NCI-H1105 treated with DMSO at 0.1 percent for 48 hours (cell line): ENCODE measurements at regions not wholly inside any gene's neighbourhood (a gene's known extent, or its start where the extent isn't known, plus 50 kb on each side); places are given as distances from the start of the nearest gene placed in this dataset.

ENCODE experiments used
- DNase-seq: peaks from one replicate; lab custom pipeline; 2025; lab: John Stamatoyannopoulos, UW

DNA sequence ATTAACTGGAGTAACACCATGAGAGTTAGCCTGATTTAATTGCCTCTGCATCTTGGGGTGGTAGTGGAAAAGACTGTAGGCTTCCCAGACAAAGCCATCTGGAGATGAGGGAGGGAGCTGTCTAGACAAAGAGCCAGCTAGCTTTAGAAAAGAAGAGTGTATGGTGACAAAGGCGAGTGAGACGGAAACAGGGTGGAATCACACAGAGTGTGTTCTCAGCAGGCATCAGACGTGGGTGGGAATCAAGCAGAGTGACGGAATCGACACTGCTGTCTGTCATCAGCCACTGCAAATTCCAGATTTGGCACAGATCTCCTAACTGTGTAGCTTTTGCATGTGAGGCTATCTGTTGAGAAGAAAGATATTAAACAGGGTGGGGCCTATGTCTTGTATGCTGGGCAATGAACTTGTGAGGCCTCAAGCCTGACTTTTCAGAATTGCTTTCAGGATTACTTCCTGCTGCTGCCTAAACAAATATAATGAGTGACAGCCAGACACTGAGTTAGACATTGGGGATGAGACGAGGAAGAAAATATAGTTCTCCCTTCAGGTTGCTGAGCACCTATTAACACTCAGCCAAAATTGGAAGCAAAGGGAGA lies 236.5 kb upstream of the GRIP1 start:
- no peak for DNase-seq

DNA sequence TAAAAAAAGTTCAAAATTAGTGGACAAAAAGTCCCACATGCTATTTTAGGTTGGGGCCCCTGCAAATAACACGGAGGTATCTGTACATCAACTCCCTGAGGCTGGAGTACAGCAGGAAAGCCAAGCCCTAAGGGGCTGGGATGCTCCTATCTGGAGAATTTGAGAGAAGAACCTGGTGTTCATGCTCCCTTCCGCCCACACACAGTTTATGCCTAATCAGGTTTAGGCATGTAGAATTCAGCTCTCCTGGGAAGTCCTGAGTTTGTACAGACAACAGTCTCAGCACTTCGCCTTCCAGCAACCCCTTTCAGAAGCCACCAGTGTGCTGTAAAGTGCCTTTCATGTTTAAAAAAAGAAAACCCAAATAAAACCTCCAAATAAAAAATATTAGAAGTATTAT lies 237.3 kb upstream of the GRIP1 start:
- DNase-seq = no peak

DNA sequence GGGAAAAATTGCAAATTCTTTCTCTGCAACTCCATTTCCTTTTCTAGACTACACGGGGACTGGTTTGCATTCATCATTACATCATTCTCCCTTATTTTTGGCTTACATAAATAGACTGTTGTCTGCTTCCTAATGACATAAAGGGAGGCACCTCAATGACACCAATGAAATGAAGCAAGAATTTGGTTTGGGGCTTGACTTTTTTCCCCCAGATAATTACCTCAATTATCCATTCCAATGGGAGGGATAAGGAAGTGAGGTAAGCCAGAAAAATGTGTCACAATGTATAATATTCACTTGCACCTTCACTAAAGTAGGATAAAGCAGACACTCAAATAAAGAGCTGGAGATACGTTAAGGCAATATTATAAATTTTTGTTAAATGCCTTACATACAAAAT lies 240.6 kb upstream of the GRIP1 start:
- DNase-seq = no peak

DNA sequence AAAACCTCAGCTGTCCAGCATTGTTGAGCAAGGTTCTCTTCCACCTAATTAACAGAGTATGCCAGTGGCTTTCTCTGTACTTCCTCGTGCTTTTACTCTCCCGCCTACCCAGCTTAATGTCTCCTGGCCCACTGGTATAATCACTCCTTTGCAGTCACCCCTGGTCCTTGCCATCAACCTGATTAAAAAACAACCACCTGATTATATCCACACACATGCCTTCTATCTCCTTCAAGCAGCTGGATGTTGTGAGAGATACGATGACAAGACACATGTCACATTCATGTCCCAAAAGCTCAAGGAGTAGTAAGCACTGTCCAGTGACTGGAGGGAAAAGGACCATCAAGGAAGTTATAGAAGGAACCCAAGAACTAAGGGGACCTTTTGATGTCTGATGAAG lies 241.3 kb upstream of the GRIP1 start:
- no peak for DNase-seq

DNA sequence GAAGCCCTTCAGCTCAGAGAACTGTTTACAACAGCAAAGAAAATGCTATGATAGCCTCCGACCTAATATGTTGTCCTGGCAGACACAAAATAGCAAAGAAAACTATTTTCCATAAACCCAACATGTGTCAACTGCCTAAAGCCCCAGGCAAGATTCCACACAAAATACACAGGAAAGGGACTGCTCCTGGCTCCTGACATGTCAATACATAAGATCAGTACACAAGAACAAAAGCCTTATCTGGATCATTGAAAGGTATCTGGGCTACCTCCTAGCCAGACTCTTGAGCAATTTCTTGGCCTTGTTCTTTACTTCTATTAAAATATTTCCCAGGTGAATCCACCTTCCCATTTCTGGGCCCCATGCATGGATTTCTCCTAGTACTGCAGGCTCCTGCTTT lies 242.3 kb upstream of the GRIP1 start:
- no peak for DNase-seq

DNA sequence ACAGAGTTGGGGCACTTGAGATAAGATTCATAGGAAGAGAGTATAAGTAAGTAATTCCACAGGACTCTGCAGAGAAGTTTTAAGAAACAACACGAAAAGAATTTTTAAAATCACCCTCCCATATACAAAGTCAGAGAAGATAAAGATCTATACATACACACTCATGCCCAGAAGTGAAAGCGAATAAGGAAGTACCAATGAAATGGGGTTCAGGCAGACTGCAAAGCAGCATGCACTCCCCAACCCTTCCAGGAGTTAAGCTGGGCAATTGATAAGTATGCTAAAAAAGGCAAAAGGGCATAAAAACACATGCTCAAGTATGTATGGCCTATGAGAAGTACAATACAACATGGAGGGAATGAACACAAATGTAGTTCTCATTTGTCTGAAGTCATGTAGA lies 246.2 kb upstream of the GRIP1 start:
- no peak for DNase-seq

DNA sequence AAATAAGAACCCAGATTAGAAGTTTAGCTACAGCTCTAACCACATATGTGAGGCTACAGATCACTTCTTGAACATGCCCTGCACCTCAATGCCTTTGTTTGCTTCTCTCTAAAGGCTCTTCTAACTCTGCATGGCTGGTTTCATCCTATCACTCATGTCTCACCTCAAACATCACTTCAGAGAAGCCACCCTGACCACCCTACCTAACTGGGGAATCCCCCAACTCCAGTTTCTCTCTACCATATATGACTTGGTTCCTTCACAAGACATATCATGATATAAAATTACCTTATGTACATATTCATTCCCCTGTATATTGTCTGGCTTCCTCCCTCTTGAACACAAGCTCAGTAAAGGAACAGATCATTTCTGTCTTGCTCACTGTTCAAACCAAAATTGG lies 250.2 kb upstream of the GRIP1 start:
- DNase-seq = no peak

DNA sequence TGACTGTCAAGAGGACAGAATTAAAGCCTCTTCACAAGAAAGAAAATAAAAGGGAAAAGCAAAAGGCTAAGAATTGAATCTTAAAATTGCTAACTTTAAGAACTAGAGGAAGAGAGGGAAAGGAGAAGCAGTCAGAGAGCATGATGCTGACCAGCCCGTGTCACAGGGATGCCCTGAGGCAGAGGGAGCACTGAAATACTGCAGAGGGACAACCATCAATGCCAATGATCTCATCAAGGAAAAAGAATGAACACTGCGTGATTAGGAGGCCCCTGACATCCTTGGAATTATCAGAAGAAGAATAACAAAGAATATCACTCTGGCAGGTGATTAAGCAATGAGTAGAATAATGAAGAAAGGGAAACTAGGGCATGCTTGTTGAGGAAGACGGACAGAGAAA lies 252.2 kb upstream of the GRIP1 start:
- DNase-seq = no peak

DNA sequence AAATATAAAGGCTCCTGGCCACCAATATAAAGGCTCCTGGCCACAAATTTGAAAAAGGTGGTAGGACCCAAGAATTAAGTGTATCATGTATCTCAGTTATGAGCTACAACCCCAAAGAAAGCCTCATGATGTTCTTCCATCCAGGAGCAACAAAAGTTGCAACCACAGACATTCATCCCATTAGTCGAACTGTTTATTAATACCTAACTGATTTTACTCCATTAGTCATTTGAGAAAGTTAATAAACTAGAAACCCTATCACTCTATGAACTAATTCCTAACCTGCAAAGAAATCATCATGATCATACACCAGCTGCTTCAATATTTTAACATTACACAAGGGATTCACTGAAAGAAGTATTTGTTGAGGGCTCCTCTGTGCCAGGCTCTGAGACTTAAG lies 253.2 kb upstream of the GRIP1 start:
- no peak for DNase-seq

DNA sequence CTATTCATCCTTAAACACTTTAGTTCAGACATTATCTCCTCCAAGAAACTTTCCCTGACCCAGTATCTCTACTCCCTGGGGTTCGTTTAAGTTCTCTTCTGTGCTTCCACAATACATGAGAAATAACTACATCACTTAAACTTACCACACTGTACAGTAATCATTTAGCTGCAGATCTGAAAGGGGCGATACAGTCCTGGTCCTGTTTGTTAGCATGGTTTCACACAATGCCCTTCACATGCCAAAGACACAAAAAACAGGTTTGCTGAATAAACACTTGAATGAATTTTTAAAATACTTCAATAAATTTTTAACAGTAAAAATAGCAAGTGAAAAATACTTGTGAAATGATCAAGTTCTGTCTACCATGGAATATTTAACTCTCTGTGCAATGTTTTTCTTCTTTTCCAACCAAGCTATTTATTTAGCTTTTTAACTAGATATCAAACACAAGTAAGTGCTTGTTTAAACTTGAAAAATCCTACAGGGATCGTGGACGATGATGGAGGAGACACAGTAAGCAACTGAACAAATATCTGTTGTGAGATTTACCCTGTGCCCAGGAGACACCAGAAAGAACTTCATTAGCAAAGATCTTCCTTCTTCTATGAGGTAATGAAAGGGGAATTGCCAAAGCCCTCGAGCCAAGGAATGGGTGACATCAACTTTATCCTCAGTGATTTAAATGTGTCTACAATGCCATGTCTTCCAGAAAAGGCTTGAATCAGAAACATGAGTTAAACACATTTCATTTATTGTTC lies 255.6 kb upstream of the GRIP1 start:
- no peak for DNase-seq

DNA sequence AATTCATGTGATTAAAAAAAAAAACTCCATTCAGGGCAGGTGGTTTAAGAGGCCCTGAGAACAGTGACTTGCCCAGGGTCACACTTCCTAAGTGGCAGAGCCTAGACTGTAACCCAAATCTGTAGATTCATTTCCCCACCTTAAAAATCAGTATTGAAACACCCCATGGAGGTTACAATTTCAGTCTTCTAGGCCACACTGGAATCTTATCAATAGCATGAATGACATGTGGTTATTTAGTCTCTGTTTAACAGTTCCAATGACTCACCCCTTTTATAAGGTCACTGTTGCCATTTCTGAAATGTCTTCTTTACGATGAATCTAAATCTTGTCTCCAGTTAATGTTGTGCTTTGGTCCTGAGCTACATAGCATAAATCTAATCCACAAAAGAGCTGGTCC lies 262.3 kb upstream of the GRIP1 start:
- no peak for DNase-seq

DNA sequence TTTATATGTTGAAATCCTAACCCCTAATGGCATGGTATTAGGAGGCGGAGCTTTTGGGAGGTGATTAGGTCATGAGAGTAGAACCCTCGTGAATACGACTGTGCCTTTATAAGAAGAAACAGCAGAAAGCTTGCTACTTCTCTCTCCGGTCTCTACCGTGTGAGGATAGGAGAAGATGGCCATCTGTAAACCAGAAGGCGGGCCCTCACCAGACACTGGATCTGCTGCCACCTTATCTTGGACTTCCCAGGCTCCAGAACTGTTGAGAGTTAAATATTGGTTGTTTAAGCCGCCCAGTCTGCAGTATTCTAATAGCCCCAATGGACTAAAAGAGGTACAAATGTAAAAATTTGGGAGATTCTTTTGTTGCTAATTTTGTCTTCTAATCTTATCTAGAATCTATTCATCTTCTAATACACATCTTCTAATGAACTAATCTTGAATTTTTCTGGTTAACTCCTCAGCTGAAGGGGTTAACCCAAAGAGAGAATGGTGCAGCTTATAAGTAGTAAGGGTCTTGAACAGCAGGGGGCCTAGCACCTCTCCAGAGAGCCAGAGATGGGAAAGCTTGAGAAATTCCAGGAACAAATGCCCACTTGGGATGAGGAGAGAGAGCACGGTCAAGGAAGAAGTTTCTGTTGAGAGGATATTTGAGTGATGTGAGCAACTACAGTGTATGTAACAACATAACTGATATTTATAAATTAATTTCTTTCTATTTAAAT lies 264.0 kb upstream of the GRIP1 start:
- DNase-seq = no peak

DNA sequence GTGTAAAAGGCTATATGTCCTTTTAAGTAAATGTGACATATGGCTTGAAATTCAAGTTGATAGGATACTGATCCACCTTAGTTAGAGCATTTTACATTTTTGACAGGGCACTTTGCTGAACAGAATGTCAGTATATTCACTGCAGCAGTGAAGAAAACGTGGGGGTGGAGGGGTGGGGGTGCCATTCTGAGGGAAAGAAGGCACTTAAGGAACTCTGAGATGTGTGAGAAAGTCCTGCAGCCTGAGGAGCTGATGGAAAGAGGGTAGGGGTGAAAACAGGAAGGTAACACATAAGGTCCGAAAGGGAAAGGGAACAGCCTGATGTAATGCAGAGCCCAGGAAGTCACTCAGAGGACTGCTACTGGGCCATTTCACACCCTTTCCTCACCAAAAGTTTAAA lies 265.5 kb upstream of the GRIP1 start:
- DNase-seq = no peak

DNA sequence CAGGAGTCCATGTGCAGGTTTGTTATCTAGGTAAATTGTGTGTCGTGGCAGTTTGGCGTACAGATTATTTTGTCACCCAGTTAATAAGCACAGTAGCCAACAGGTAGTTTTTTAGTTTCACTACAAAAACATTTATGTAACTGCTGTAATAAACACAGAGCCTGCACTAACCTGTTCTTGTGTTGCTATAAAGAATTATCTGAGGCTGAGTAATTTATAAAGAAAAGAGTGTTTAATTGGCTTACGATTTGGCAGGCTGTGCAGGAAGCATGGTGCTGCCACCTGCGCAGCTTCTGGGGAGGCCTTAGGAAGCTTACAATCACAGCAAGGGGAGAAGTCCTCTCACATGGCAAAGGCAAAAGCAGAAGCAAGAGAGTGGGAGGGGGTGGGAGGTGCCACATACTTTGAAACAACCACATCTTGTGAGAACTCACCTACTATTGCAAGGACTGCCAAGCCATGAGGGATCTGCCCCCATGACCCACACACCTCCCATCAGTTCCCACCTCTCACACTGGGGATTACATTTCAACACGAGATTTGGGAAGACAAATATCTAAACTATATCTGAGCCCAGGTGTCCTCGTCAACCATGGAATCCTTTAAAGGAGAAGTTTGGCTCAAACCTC lies 266.4 kb upstream of the GRIP1 start:
- no peak for DNase-seq

DNA sequence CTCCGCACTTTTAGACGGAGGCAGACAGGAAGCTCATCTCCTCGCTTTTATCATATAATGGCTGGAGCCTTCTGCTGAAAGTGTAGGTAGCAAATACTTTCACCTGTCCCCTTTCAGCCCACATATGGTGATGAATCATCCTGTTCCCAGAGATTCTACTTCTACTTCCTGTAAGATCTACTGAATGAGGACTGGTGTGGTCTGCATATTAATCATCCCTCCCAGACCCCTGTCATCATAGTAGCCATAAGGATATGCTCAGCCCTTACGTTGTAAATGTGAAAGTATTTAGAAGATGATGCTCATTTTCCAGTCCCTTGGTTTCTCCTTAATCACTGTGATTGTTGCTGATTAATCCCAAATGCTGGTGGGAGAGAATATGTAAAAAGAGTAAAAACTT lies 268.2 kb upstream of the GRIP1 start:
- DNase-seq = no peak

DNA sequence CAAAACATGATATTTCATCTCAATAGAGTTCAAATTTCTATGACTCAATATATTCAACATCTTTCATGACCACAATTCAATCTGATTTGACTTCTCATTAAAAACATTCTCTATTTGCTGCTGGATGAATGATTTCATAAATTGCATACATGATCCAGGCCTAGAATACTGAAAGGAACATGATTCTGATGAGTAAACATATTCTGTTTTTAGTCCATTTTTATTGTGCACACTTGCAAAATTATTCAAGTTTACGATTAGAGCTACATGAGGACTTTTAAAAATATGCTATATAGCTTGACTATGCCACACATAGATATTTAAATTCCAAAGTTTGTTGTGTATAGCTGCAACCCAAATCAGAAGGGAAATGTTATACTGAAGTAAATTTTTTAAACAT lies 273.8 kb upstream of the GRIP1 start:
- no peak for DNase-seq

DNA sequence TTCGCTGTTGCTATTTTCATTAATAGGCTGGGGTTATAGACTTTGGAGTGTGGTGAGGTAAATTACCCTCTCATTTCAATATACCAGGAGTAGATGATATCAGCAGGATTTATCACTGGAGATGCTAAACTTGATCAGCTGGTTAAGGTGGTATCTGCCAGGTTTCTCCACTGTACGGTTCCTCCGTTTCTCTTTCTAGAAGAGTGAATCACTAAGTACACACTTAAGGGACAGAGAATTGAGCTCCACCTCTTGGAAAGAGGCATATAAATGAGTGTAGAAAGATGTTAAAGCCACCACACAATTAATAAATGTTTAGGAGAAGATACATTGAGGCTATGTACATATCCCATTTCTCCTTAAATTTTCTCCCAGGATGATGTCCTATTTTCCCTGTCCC lies 277.4 kb upstream of the GRIP1 start:
- no peak for DNase-seq

DNA sequence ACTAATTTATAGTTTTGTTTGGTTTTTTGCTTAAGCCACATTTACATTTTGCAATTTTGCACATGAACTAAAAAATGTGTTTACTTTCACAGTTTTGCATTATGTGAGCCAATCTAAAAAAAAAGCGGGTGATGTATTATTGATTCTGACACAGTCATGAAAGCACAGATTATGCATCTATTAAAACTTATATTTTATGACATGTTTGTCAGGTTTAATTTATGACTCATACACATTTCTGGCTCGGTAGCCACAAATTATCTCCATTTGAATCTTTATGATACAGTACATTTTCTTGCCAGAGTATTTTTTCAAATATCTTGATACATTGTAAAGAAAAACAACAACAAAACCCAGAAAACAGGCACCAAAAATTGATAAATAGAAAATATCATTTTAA lies 280.4 kb upstream of the GRIP1 start:
- no peak for DNase-seq

DNA sequence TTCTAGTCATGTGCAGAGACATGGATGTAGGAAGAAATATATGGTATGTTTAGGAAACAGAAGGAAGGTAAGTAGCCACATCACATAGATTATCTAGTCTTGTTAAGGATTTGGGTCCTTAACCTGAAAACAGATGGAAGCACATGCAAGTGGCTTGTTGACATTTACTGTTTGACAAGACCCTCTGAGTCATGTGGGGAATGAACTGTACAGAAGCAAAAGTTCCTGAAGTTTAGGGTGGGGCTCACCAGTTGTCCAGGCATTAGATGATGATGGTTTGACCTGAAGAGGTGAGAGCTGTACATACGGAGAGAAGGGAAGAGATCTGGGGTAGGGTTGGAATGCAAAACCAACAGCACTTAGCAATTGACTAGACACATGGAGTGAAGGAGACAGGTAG lies 281.1 kb upstream of the GRIP1 start:
- DNase-seq = no peak

DNA sequence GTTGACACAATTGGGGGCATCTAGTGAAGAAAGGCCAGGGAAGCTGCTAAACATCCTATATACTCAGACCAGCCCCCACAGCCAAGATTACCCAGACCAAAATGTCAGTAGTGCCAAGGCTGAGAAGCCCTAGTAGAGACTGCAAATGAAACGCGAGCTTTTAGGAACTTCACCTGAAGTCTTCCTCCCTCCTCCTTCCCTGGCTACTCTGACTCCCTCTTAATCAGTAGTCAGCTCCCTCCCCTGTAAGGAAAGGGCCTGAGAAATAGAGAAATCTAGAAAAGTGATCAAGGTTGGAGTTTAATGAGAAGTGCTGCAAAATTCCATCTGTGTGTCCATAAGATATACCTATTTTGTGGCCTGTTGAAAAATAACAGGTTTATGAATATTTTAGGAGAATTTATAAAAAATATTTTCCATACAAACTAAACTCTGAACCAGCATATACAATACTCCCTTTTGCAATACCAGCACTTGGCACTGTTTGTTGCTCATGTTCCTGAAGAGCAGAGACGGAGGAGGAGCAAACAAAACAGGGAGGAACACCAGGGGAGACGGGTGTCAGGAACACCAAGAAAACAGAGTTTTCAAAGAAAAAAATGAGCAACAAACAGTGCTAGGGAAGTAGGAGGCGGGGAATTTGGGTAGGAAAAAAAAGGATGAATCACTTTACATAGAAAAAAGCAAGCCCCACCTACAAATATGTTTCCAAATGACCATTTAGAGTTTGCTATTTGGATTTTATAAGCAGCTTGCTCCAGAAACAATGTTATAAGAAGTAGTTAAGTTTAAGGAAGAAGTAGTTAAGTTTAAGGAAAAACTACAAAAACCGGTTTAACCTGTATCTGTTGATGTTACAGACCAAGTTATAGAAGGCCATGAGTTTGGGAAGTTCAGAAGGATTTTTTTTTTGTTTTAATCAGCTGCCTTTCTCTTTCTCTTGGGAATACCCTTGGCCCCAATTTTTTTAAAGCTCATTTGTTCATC lies 282.1 kb upstream of the GRIP1 start:
- DNase-seq = no peak

DNA sequence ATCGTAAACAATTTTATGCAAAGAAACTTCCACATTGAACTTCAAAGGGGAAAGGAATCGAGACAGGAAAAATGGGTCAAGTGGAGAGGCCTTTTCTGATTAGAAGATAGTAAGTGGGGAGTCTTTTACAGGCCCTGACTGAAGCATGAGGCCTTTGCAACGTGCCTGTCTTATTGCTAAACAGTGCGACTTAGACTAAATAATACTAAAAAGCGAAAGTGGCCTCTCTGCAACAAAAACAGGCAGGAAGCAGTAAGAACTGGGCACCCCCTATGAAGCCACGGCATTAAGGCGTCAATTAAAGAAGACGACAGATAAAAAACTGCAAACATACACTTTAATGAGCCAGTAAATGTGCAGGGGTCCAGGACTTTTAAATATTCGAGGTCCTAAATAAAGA lies 283.4 kb upstream of the GRIP1 start:
- DNase-seq = no peak

DNA sequence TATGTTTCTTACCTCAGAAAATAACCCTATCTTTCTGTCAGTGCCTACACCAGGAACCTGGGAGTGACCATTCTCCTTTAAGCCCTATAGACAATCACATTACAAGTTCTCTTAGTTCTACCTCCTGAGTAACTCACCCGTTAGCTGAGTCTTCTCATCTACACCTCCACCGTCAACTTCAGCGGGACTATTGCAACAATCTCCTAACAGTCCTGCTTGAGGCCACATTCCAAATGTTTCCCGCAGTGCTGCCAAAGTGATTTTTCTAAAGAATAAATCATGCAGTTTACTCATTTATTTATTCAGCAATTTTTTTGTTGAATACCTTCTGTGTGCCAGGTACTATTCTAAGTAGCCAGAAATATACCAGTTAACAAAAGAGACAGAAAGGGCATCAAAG lies 285.0 kb upstream of the GRIP1 start:
- no peak for DNase-seq
